CD8-positive, alpha-beta memory T cell (primary cell): ENCODE measurements at regions not wholly inside any gene's neighbourhood (a gene's known extent, or its start where the extent isn't known, plus 50 kb on each side); places are given as distances from the start of the nearest gene placed in this dataset.

Experiments
- CTCF ChIA-PET: fragments of 350-600 bp; sonication (Branson Sonifier 250); formaldehyde crosslinking; loops from one replicate; lab custom pipeline; 2021; ENCODE audit warnings: antibody characterized with exemption; lab: Charles Lee
- POLR2A ChIA-PET: fragments of 350-600 bp; sonication (Branson Sonifier 250); formaldehyde crosslinking; loops from one replicate; lab custom pipeline; 2021; ENCODE audit warnings: antibody characterized with exemption; lab: Charles Lee
- DNase-seq, 5 donors: peaks; one replicate each; pipeline versions ENCODE4 v3.0.0 to v3.0.0-alpha.2; 2020 to 2022; ENCODE audit warnings: mixed read lengths in 1 of 5
- H3K27ac ChIP-seq: one replicate; pipeline ENCODE4 v1.7.0; 2013; ENCODE audit warnings: low read depth, mild to moderate bottlenecking, low read length, moderate library complexity
- H3K27me3 ChIP-seq: 2 replicates; pipeline ENCODE4 v1.7.0; 2013; ENCODE audit warnings: low read length, mild to moderate bottlenecking; ENCODE audit not compliant: insufficient read depth, poor library complexity, severe bottlenecking
- H3K36me3 ChIP-seq: 2 replicates; pipeline ENCODE4 v1.7.0; 2013; ENCODE audit warnings: mild to moderate bottlenecking, low read length, moderate library complexity; ENCODE audit not compliant: insufficient read depth
- H3K4me1 ChIP-seq: 2 replicates; pipeline ENCODE4 v1.7.0; 2013; ENCODE audit warnings: mild to moderate bottlenecking, low read length, moderate library complexity; ENCODE audit not compliant: insufficient read depth
- H3K4me3 ChIP-seq: 2 replicates; pipeline ENCODE4 v1.7.0; 2013; ENCODE audit warnings: mild to moderate bottlenecking, low read length
- H3K9me3 ChIP-seq: 2 replicates; pipeline ENCODE4 v1.7.0; 2013; ENCODE audit warnings: mild to moderate bottlenecking, low read length
- H3K27ac Mint-ChIP-seq, 8 donors: one replicate each; pipeline ENCODE4 v1.8.0; 2020 to 2021; ENCODE audit warnings: mixed read lengths in 8 of 8, mild to moderate bottlenecking in 6 of 8, inconsistent platforms in 3 of 8, moderate library complexity in 3 of 8
- H3K27me3 Mint-ChIP-seq, 2 donors: one replicate each; pipeline ENCODE4 v1.8.0; 2020 to 2021; ENCODE audit warnings: mixed read lengths in 2 of 2, mild to moderate bottlenecking in 1 of 2, moderate library complexity in 1 of 2
- H3K36me3 Mint-ChIP-seq, 3 donors: one replicate each; pipeline ENCODE4 v1.8.0; 2020 to 2021; ENCODE audit warnings: mixed read lengths in 3 of 3, inconsistent platforms in 1 of 3, mild to moderate bottlenecking in 1 of 3
- H3K4me1 Mint-ChIP-seq, 3 donors: one replicate each; pipeline ENCODE4 v1.8.0; 2020 to 2021; ENCODE audit warnings: mixed read lengths in 3 of 3, inconsistent platforms in 1 of 3, mild to moderate bottlenecking in 1 of 3
- H3K4me3 Mint-ChIP-seq, 7 donors: one replicate each; pipeline ENCODE4 v1.8.0; 2020 to 2021; ENCODE audit warnings: mixed read lengths in 7 of 7, mild to moderate bottlenecking in 6 of 7, moderate library complexity in 4 of 7, inconsistent platforms in 2 of 7
- H3K9me3 Mint-ChIP-seq, 5 donors: one replicate each; pipeline ENCODE4 v1.8.0; 2020 to 2022; ENCODE audit warnings: mixed read lengths in 5 of 5, mild to moderate bottlenecking in 3 of 5, moderate library complexity in 2 of 5, inconsistent platforms in 1 of 5

- H3K4me1 ChIP-seq, result peaks cover 21% of the 10 kb centered on the region
- no peak for DNase-seq
- ChIA-PET CTCF (no interaction called here), POLR2A (no interaction called here)
- peaks cover 10 to 14% (median 13%) of the 10 kb centered on the region in 3 donors for H3K36me3 Mint-ChIP-seq
- peak overlapping the region in 1 of 7 donors; percentile 46 for H3K4me3 Mint-ChIP-seq
- H3K27ac Mint-ChIP-seq, result no peak overlapping the region
- H3K4me3 ChIP-seq, result no peak overlapping the region
- H3K36me3 ChIP-seq, result no peaks in the 10 kb centered on the region
- H3K9me3 ChIP-seq, result no peaks in the 10 kb centered on the region
- H3K9me3 Mint-ChIP-seq, result no peaks in the 10 kb centered on the region
- H3K27me3 Mint-ChIP-seq, result no peaks in the 10 kb centered on the region
- no peaks in the 10 kb centered on the region for H3K27me3 ChIP-seq
- H3K4me1 Mint-ChIP-seq, result peaks cover 32 to 53% (median 37%) of the 10 kb centered on the region in 3 donors
- no peak overlapping the region for H3K27ac ChIP-seq
Measured at GRCh38 chr2:181370126-181370525, 87.1 kb upstream of the ITGA4 start.

GRCh38 chr2:181371195-181371594 lies 86.0 kb upstream of the ITGA4 start:
- no peaks in the 10 kb centered on the region for H3K27me3 ChIP-seq
- Mint-ChIP-seq H3K4me3 (peak overlapping the region in 3 of 7 donors; percentile 10 to 66 (median 28)), H3K4me1 (peaks cover 33 to 62% (median 39%) of the 10 kb centered on the region in 3 donors), H3K27ac (peak overlapping the region; percentile 6 to 91 (median 68)), H3K27me3 (no peaks in the 10 kb centered on the region), H3K36me3 (peaks cover 5 to 19% (median 13%) of the 10 kb centered on the region in 3 donors), H3K9me3 (no peaks in the 10 kb centered on the region)
- no peak overlapping the region for H3K4me3 ChIP-seq
- DNase-seq, result no peak
- ChIA-PET POLR2A (interaction anchor here (0.7 to 0.9 kb wide), 2 partner anchors 52 to 273 kb away, joined by 3 to 4 read pairs; no protein-coding TSS in a partner anchor), CTCF (interaction anchor here (1.6 kb wide), 1 partner anchor 22 kb away, joined by 6 read pairs; no protein-coding TSS in a partner anchor)
- no peaks in the 10 kb centered on the region for H3K36me3 ChIP-seq
- H3K27ac ChIP-seq, result no peak overlapping the region
- H3K4me1 ChIP-seq, result peaks cover 21% of the 10 kb centered on the region
- H3K9me3 ChIP-seq, result no peaks in the 10 kb centered on the region

GRCh38 chr2:181371782-181372645 lies 85.2 kb upstream of the ITGA4 start:
- Histone ChIP-seq H3K27me3 (no peaks in the 10 kb centered on the region), H3K27ac (no peak overlapping the region), H3K4me3 (no peak overlapping the region), H3K4me1 (peaks cover 21% of the 10 kb centered on the region), H3K9me3 (no peaks in the 10 kb centered on the region), H3K36me3 (no peaks in the 10 kb centered on the region)
- ChIA-PET CTCF (interaction anchor here (0.6 to 1.6 kb wide), 3 partner anchors 22 to 61 kb away, joined by 3 to 6 read pairs (median 5); no protein-coding TSS in a partner anchor), POLR2A (interaction anchor here (0.7 to 1.4 kb wide), 4 partner anchors 21 to 274 kb away, joined by 3 to 5 read pairs (median 4); no protein-coding TSS in a partner anchor)
- Mint-ChIP-seq H3K27me3 (no peaks in the 10 kb centered on the region), H3K27ac (peak overlapping the region; percentile 6 to 91 (median 74)), H3K4me1 (peaks cover 40 to 67% (median 43%) of the 10 kb centered on the region in 3 donors), H3K9me3 (no peaks in the 10 kb centered on the region), H3K36me3 (peaks cover 5 to 24% (median 16%) of the 10 kb centered on the region in 3 donors), H3K4me3 (peak overlapping the region in 6 of 7 donors; percentile 1 to 65 (median 54))
- DNase-seq, result no peak

GRCh38 chr2:181372646-181373040 lies 84.5 kb upstream of the ITGA4 start:
- peaks cover 21% of the 10 kb centered on the region for H3K4me1 ChIP-seq
- peaks cover 40 to 67% (median 43%) of the 10 kb centered on the region in 3 donors for H3K4me1 Mint-ChIP-seq
- no peak for DNase-seq
- no peaks in the 10 kb centered on the region for H3K27me3 Mint-ChIP-seq
- H3K27ac Mint-ChIP-seq, result peak overlapping the region; percentile 6 to 91 (median 74)
- no peak overlapping the region for H3K4me3 ChIP-seq
- H3K4me3 Mint-ChIP-seq, result peak overlapping the region in 6 of 7 donors; percentile 1 to 65 (median 10)
- ChIA-PET CTCF (interaction anchor here (0.6 to 1.6 kb wide), 4 partner anchors 21 to 268 kb away, joined by 3 to 6 read pairs (median 4); no protein-coding TSS in a partner anchor), POLR2A (interaction anchor here (0.7 to 1.4 kb wide), 2 partner anchors 21 to 60 kb away, joined by 3 to 5 read pairs; no protein-coding TSS in a partner anchor)
- no peaks in the 10 kb centered on the region for H3K36me3 ChIP-seq
- H3K27ac ChIP-seq, result no peak overlapping the region
- H3K36me3 Mint-ChIP-seq, result peaks cover 5 to 25% (median 15%) of the 10 kb centered on the region in 3 donors
- H3K9me3 ChIP-seq, result no peaks in the 10 kb centered on the region
- no peaks in the 10 kb centered on the region for H3K27me3 ChIP-seq
- no peaks in the 10 kb centered on the region for H3K9me3 Mint-ChIP-seq

DNA sequence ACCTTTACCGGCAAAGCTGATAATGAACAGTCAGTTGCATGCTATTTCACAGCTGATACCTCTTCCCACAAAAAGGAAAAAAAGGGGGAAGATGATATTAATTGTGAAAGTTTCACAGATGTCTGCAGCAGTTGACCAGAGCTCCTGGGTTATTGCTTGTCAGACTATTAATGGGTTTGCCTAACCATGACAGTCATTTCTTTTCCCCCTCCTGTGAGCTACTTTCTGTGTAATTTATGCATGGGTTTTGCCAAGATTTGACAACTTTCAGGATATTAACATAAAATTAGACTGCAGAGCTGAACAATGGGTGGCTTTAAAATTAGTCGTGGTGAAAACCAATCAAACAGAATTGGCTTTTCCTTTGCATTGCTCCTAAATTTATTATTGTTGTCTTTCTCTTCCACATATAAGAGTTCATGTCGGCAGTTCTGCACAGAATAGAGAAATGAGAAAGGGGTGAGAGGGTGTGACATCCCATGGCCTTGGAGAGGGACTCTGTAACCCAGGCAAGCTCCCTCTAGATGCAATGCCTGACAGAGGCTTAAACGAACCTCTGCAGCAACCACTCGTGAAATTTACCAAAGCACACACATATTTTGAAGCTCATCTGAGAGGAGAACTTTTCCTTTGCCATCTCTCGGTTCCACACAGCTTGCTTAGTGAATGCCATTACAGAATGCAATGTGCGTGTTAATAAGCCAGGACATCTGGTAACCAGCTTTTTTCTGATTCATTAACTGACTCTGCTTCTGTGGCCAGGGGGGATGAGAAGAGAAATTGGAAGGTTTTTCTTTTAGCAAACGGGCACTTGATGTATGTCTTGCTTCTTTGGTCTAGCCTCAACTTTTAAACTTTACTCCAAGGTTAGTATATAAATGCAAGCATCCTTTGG lies 82.2 kb upstream of the ITGA4 start:
- Histone ChIP-seq H3K4me3 (no peak overlapping the region), H3K4me1 (peaks cover 21% of the 10 kb centered on the region), H3K36me3 (no peaks in the 10 kb centered on the region), H3K27ac (no peak overlapping the region), H3K27me3 (no peaks in the 10 kb centered on the region), H3K9me3 (no peaks in the 10 kb centered on the region)
- H3K4me3 Mint-ChIP-seq, result peak overlapping the region in 1 of 7 donors; percentile 8
- no peak for DNase-seq
- ChIA-PET CTCF (no interaction called here), POLR2A (no interaction called here)
- H3K9me3 Mint-ChIP-seq, result no peaks in the 10 kb centered on the region
- H3K27me3 Mint-ChIP-seq, result no peaks in the 10 kb centered on the region
- H3K27ac Mint-ChIP-seq, result peak overlapping the region in 1 of 8 donors; percentile 52
- peaks cover 2 to 28% (median 15%) of the 10 kb centered on the region in 3 donors for H3K36me3 Mint-ChIP-seq
- H3K4me1 Mint-ChIP-seq, result peaks cover 39 to 69% (median 40%) of the 10 kb centered on the region in 3 donors

GRCh38 chr2:181376442-181376841 lies 80.7 kb upstream of the ITGA4 start:
- H3K27me3 Mint-ChIP-seq, result no peaks in the 10 kb centered on the region
- DNase-seq, result no peak
- H3K27me3 ChIP-seq, result no peaks in the 10 kb centered on the region
- no peaks in the 10 kb centered on the region for H3K36me3 ChIP-seq
- peaks cover 2 to 28% (median 15%) of the 10 kb centered on the region in 3 donors for H3K36me3 Mint-ChIP-seq
- H3K9me3 Mint-ChIP-seq, result no peaks in the 10 kb centered on the region
- no peaks in the 10 kb centered on the region for H3K9me3 ChIP-seq
- H3K27ac Mint-ChIP-seq, result peak overlapping the region in 2 of 8 donors; percentile 48 to 81
- peak overlapping the region in 1 of 7 donors; percentile 0 for H3K4me3 Mint-ChIP-seq
- peaks cover 17% of the 10 kb centered on the region for H3K4me1 ChIP-seq
- no peak overlapping the region for H3K4me3 ChIP-seq
- ChIA-PET CTCF (no interaction called here), POLR2A (no interaction called here)
- H3K4me1 Mint-ChIP-seq, result peaks cover 32 to 62% (median 33%) of the 10 kb centered on the region in 3 donors
- H3K27ac ChIP-seq, result no peak overlapping the region

GRCh38 chr2:181376999-181377398 lies 80.2 kb upstream of the ITGA4 start:
- H3K4me3 Mint-ChIP-seq, result no peak overlapping the region
- H3K27ac Mint-ChIP-seq, result no peak overlapping the region
- Histone ChIP-seq H3K9me3 (no peaks in the 10 kb centered on the region), H3K4me1 (peaks cover 12% of the 10 kb centered on the region), H3K36me3 (no peaks in the 10 kb centered on the region), H3K4me3 (no peak overlapping the region), H3K27me3 (no peaks in the 10 kb centered on the region), H3K27ac (no peak overlapping the region)
- no peaks in the 10 kb centered on the region for H3K9me3 Mint-ChIP-seq
- no peaks in the 10 kb centered on the region for H3K27me3 Mint-ChIP-seq
- CTCF ChIA-PET, result no interaction called here
- H3K36me3 Mint-ChIP-seq, result peaks cover 2 to 28% (median 15%) of the 10 kb centered on the region in 3 donors
- H3K4me1 Mint-ChIP-seq, result peaks cover 27 to 56% (median 27%) of the 10 kb centered on the region in 3 donors
- POLR2A ChIA-PET, result no interaction called here
- no peak for DNase-seq
